Rectal smooth muscle tissue (tissue), 1 donor: ENCODE measurements at regions not wholly inside any gene's neighbourhood (a gene's known extent, or its start where the extent isn't known, plus 50 kb on each side); places are given as distances from the start of the nearest gene placed in this dataset.

ENCODE experiments used
- H3K27ac ChIP-seq: one replicate; pipeline ENCODE4 v1.7.0; 2013; ENCODE audit warnings: low read depth, low read length, inconsistent platforms
- H3K27me3 ChIP-seq: one replicate; pipeline ENCODE4 v1.7.0; 2013; ENCODE audit warnings: low read length; ENCODE audit not compliant: control insufficient read depth, insufficient read depth
- H3K36me3 ChIP-seq: one replicate; pipeline ENCODE4 v1.7.0; 2013; ENCODE audit warnings: low read length; ENCODE audit not compliant: control insufficient read depth, insufficient read depth
- H3K4me1 ChIP-seq: one replicate; pipeline ENCODE4 v1.7.0; 2013; ENCODE audit warnings: low read length; ENCODE audit not compliant: control insufficient read depth, insufficient read depth
- H3K4me3 ChIP-seq: one replicate; pipeline ENCODE4 v1.7.0; 2013; ENCODE audit warnings: low read length
- H3K9ac ChIP-seq: one replicate; pipeline ENCODE4 v1.7.0; 2013; ENCODE audit warnings: low read length

DNA sequence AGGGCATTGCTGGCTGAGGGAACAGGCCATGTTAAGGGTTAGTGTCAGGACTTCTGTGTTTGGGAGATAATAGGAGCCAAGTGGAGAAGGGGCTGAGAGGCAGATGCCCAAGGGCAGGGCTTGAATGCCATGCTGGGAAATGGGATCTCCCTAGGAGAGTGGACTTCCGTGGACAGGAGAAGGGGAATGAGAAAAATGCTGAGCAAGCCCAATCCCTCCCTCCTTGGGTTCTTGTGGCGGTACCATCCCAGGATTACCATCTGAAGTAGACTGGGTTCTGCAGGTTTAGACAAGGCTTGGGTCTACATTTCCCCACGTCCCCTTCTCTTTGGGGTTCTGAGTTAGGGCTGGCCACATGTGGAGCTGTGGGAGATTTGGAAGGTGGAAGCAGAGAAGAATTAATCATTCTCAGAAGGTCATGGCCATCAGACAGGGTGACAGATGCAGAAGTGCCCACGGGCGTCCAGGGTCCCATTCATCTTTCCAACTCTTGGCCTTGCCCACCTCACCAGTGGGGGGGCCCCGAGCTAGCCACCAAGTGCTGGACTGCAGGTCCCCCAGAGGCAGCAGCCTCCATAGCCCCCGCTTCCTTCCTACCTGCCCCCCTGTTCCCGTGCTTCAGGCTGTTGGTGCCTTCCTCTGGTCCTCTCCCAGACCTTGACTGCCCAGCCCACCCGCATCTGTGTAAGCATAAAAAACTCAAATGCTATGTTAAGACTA lies 354.8 kb downstream of the RPS24 start:
- H3K27ac ChIP-seq = no peak overlapping the region
- H3K36me3 ChIP-seq = no peaks in the 10 kb centered on the region
- no peak overlapping the region for H3K9ac ChIP-seq
- H3K4me3 ChIP-seq = no peak overlapping the region
- H3K27me3 ChIP-seq = no peaks in the 10 kb centered on the region
- no peaks in the 10 kb centered on the region for H3K4me1 ChIP-seq

DNA sequence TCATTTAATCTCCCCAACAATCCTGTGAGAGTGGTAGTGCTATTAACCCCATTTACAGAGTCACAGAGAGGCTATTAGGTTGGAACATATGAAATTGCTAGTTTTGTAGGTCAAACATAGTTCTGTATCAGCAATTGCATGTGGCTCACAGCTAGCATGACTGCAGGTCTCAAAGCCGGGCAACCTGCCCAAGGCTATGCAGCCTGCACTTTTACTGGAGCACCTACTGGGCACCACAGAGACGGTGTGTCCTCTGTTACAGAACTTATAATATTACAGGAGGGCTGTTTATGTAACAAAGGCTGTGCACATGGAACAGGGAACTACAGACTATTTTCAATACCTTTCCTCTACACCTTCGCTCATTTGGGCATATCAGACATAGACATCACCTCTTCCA lies 355.8 kb downstream of the RPS24 start:
- Histone ChIP-seq H3K4me1 (no peaks in the 10 kb centered on the region), H3K27ac (no peak overlapping the region), H3K4me3 (no peak overlapping the region), H3K36me3 (no peaks in the 10 kb centered on the region), H3K27me3 (no peaks in the 10 kb centered on the region), H3K9ac (no peak overlapping the region)

- H3K27me3 ChIP-seq = no peaks in the 10 kb centered on the region
- H3K4me3 ChIP-seq = no peak overlapping the region
- H3K9ac ChIP-seq = no peak overlapping the region
- no peaks in the 10 kb centered on the region for H3K36me3 ChIP-seq
- no peaks in the 10 kb centered on the region for H3K4me1 ChIP-seq
- no peak overlapping the region for H3K27ac ChIP-seq
Measured at GRCh38 chr10:78390051-78390450, 356.4 kb downstream of the RPS24 start.

GRCh38 chr10:78390817-78391216 lies 357.2 kb downstream of the RPS24 start:
- Histone ChIP-seq H3K27me3 (no peaks in the 10 kb centered on the region), H3K9ac (no peak overlapping the region), H3K4me1 (no peaks in the 10 kb centered on the region), H3K27ac (no peak overlapping the region), H3K4me3 (no peak overlapping the region), H3K36me3 (no peaks in the 10 kb centered on the region)

DNA sequence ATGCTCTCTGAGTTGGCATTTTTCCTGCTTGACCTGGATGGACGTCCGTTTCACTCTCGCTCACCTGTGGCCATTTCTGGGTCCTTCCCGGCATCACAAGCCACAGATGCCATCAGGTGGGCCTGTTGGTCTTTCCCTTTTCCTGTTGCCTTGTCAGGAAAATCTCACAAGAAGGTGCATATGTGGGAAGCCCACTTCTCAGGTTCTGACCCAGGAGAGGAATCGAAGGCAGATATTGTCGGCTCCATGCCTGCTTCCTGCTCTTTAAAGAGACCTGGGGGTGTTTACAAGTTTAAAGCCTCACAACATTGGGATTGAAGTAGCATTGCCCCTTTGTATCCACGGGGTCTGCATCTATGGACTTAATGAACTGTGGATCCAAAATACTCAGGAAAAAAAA lies 357.9 kb downstream of the RPS24 start:
- H3K4me1 ChIP-seq = no peaks in the 10 kb centered on the region
- no peak overlapping the region for H3K9ac ChIP-seq
- no peaks in the 10 kb centered on the region for H3K27me3 ChIP-seq
- H3K27ac ChIP-seq = no peak overlapping the region
- H3K36me3 ChIP-seq = no peaks in the 10 kb centered on the region
- H3K4me3 ChIP-seq = no peak overlapping the region

GRCh38 chr10:78392197-78392596 lies 358.5 kb downstream of the RPS24 start:
- H3K4me3 ChIP-seq = no peak overlapping the region
- H3K27ac ChIP-seq = no peak overlapping the region
- no peaks in the 10 kb centered on the region for H3K36me3 ChIP-seq
- no peak overlapping the region for H3K9ac ChIP-seq
- H3K27me3 ChIP-seq = no peaks in the 10 kb centered on the region
- no peaks in the 10 kb centered on the region for H3K4me1 ChIP-seq

- H3K27ac ChIP-seq = no peak overlapping the region
- H3K36me3 ChIP-seq = no peaks in the 10 kb centered on the region
- H3K9ac ChIP-seq = no peak overlapping the region
- no peaks in the 10 kb centered on the region for H3K4me1 ChIP-seq
- H3K4me3 ChIP-seq = no peak overlapping the region
- no peaks in the 10 kb centered on the region for H3K27me3 ChIP-seq
Measured at GRCh38 chr10:78393094-78393493, 359.4 kb downstream of the RPS24 start.

DNA sequence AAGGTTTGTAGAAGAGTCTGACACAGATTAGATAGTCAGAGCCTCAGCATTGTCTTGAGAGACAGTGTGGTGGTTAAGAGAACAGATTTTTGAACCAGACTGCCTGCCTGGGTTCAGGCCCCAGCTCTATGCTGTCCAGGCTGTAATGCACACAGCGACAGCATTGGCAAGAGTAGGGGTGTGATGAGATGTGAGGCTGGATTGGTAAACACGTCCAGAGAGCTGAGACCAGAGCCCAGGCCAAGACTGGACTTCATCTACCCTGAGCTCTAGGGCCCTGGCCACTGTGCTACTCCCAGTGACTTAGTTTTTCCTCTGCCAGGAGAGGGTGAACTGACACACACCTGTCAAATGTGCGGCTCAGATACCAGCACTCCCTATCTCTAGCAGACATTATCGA lies 360.4 kb downstream of the RPS24 start:
- no peaks in the 10 kb centered on the region for H3K27me3 ChIP-seq
- H3K4me1 ChIP-seq = no peaks in the 10 kb centered on the region
- no peaks in the 10 kb centered on the region for H3K36me3 ChIP-seq
- no peak overlapping the region for H3K9ac ChIP-seq
- no peak overlapping the region for H3K27ac ChIP-seq
- no peak overlapping the region for H3K4me3 ChIP-seq

DNA sequence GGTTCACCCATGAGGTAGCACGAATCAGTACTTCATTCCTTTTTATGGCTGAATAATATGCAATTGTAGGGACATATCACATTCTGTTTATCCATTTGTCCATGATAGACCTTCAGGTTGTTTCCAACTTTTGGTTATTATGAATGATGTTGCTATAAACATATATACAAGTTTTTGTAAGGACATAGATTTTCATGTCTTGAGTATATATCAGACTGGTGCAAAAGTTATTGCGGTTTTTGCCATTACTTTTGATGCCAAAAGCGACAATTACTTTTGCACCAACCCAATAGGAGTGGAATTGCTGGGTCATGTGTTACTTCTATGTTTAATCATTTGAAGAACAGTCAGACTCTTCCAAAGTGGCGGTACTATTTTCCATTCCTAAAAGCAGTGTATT lies 361.5 kb downstream of the RPS24 start:
- H3K4me1 ChIP-seq = no peaks in the 10 kb centered on the region

DNA sequence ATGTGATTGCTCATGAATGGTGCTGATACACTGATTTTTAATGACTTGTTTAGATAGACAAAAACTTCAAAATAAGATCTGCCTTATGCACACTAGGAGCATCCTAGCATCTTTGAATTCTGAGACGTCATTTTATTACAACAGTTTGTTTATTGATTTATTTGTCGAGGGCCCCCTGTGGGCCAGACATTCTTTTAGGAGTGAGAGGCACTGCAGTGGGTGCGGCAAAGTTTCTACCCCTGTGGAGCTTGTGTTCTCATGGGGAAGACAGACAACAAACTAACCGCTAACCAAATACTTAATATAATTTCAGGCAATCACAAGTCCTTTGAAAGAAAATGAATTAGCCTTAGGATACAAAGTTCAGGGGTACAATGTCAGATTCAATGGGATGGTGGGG lies 363.1 kb downstream of the RPS24 start:
- no peaks in the 10 kb centered on the region for H3K4me1 ChIP-seq
- H3K36me3 ChIP-seq = no peaks in the 10 kb centered on the region
- H3K27ac ChIP-seq = no peak overlapping the region

More for the DNA sequence above, 361.5 kb downstream of the RPS24 start:
- Histone ChIP-seq H3K4me3 (no peak overlapping the region), H3K27ac (no peak overlapping the region), H3K36me3 (no peaks in the 10 kb centered on the region), H3K27me3 (no peaks in the 10 kb centered on the region), H3K9ac (no peak overlapping the region)

DNA sequence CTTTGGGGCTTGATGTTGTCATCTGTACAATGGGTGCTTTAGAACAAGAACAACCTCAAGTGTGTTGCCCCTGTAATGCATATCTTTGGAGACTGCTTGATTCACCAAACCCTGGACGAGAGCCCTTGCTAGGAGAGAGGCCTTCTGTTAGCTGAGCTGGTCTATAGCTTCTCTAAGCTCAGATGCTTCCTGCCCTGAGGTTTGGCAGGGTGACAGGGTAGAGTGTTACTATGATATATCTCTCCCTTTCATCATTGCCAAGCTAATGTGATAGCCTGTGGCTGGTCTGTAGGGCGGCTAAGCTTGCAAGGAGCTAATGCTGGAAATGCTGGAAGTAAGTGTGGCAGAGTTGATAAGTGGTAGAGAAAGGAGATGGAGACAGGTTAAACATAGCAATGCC lies 364.1 kb downstream of the RPS24 start:
- Histone ChIP-seq H3K27ac (no peak overlapping the region), H3K9ac (no peak overlapping the region), H3K4me1 (no peaks in the 10 kb centered on the region), H3K27me3 (no peaks in the 10 kb centered on the region), H3K4me3 (no peak overlapping the region), H3K36me3 (no peaks in the 10 kb centered on the region)

More for the DNA sequence above, 363.1 kb downstream of the RPS24 start:
- no peak overlapping the region for H3K9ac ChIP-seq
- H3K4me3 ChIP-seq = no peak overlapping the region
- no peaks in the 10 kb centered on the region for H3K27me3 ChIP-seq

DNA sequence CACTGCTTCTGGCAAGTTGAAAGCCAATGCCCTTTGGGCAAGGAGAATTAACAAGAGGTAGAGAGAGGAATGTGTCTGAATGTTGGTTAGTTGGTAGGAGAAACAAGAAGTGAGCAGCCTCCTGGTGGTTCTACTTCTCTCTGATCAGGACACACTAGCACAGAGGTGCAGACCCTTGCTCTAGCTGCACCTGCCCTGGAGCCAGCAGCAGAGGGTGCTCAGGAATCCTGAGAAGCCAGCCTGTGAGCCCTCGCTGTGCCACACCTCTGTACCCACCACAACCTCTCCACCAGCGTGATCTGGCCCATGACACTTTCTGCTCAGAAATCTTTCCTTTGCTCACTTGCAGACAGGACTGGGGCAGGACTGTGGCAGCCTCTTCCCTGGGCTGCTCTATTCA lies 364.7 kb downstream of the RPS24 start:
- H3K36me3 ChIP-seq = no peaks in the 10 kb centered on the region
- H3K27me3 ChIP-seq = no peaks in the 10 kb centered on the region
- no peaks in the 10 kb centered on the region for H3K4me1 ChIP-seq
- H3K9ac ChIP-seq = no peak overlapping the region
- H3K4me3 ChIP-seq = no peak overlapping the region
- H3K27ac ChIP-seq = no peak overlapping the region

DNA sequence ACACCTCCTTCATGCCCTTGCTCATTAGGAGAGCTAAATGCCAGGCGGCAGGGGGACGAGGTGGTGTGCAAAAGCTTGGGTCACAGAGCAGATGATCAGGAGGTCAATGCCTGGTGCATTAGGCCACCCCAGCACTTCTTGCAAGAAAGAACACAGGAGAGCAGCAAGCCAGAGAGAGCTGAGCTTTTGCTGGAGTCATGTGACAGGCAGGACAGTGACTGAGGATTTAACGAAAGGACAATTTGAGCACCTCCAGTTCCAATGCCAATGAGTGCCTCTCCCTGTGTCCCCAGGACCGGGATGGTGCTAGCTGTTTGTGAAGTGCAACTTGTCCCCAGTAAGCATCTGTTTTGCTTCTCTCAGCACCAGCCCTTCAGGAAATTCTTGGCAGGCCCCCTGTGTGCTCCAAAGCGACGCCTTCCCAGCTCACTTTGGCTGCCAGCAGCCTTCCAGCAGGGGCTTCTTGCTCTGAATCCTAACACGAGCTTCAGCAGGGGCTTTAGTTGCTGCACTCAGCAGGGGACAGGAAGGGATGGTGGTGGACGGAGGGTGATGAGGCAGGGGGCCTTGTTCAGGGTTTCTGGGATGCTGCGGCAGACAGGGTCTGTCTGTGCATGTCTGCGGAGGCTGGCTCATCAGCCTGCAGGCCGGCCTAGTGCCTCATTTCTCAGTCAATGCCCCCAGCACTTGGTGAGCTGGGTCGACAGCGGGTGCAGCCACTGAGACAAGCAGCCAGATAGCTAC lies 368.1 kb downstream of the RPS24 start:
- Histone ChIP-seq H3K9ac (no peak overlapping the region), H3K27me3 (no peaks in the 10 kb centered on the region), H3K36me3 (no peaks in the 10 kb centered on the region), H3K4me1 (peaks cover 2% of the 10 kb centered on the region), H3K4me3 (no peak overlapping the region), H3K27ac (no peak overlapping the region)
